HG03378 (cell line): ENCODE measurements at regions not wholly inside any gene's neighbourhood (a gene's known extent, or its start where the extent isn't known, plus 50 kb on each side); places are given as distances from the start of the nearest gene placed in this dataset.

ENCODE experiments used
- ATAC-seq: cut with Tn5 transposase; IDR thresholded peaks from one replicate; pipeline ENCODE4 v1.9.1; 2021; ENCODE audit warnings: mild to moderate bottlenecking, moderate library complexity; ENCODE audit not compliant: unreplicated experiment

DNA sequence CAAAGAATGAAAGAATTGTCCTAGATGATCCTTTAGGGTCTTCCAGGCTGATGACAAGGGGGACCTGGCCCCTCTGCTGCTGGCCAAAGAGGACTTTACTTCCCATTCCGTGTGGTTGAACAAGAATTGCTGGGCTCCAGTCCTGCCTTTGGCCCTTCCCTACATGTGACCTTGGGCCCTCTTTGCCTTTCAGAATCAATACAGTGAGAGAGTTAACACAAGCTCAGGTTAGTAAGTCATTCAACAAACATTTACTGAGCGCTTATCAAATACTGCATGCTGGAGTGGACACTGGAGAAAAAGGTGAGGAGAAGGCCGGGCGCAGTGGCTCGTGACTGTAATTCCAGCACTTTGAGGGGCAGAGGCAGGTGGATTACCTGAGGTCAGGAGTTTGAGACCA is 113.1 kb downstream of the C9orf50 start:
- no peak for ATAC-seq

DNA sequence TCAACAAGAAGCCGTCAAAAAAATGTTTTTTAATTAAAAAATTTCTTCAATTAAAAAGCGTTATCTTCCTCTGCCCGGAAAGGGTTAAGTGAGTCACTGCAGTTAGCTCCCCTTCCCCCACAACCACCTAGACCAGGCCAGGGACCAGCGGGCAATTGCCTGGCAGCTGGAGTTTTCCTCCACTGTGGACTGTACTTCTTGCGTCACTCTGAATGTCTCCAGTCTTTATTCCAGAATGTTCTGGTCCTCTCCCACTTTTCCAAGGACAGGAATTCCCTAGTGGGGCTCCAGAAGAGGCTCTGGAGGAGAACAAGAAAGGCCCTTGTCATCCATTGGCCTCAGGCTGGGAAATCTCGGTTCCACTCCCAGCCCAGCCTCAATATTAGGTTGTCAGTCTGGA is 114.0 kb downstream of the C9orf50 start:
- ATAC-seq = no peak

DNA sequence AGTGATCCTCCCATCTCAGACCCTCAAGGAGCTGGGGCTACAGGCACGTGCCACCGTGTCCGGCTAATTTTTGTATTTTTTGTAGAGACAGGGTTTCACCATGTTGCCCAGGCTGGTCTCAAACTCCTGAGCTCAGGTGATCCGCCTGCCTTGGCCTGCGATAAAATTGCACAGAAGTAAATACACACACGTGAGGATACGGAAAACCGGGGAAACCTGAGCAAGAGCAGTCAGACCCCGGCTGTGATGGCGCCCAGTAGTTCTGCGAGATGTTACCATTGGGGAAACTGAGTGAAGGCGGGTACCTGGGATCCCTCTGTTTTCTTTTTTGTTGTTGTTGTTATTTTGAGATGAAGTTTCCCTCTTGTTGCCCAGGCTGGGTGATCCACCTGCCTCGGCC is 114.9 kb downstream of the C9orf50 start:
- ATAC-seq = no peak

DNA sequence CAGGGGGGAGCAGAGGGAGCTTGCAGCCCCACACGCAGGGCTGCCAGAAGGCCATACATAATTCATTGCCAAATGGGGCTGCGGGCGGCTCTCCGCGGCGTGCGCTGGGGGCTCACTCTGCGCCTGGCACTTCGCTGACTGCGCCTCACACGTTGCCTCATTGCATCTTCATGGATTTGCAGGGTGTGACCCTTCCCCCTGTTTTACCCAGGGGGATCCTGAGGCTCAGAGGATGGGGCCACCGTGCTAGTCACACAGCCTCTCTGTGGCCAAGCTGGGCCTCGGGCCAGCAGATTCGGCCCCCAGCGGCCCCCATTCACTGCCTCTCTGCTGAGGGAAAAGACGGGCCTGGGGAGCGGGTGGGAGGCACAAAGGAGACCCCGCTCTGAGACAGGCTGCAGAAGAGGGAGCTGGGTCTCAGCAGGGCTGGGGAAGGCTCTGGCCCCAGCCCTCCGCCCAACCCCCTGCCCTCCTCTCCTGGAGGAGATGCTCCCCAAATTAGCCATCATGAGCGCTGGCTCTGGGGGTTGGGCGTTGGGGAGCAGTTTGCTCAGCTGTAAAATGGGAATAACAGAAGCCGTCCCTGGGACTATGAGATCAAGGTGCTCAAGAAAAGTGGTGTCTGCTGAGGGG is 115.5 kb downstream of the C9orf50 start:
- ATAC-seq = no peak

DNA sequence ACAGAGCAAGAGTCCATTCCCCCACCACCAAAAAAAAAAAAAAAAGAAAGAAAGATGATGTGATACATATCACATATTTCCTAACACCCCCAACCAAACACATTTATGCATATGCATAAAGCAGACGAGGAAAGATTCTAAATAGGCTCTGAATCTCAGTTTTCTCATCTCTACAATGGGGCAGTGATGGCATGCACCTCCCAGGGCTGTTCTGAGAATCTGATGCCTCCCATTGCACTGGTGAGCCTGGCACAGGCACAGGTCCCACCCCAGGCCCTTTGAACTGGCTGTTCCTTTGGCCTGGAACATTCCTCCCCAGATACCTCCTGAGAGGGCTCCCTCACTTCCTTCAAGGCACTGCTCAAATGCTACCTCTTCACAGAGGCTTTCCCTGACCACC is 116.5 kb downstream of the C9orf50 start:
- ATAC-seq = no peak

DNA sequence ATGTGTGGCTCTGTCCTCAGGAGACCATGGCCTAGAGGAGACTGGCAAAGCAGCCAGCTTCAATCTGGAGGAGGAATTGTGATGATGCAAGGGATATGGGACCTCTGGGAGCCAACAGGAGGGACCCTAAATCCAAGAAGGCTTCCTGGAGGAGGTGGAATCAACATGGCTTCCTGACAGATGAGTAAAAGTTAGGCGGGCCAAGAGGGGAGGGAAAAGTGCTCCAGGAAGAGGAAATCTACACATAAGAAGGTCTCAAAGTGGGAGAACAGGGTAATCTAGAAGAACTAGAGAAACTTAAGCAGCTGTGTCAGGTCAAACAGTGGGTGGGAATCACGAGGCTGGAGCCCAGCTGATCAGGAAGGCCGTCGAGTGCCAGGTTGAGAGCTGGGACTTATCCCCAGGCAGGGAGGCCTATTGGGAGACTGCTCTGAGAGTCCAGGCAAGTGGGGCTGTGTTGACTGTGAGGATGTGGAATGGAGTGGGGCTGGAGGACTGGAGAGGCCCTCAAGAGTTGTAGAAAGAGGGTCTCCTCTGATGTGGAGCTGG is 119.1 kb downstream of the C9orf50 start:
- no peak for ATAC-seq

DNA sequence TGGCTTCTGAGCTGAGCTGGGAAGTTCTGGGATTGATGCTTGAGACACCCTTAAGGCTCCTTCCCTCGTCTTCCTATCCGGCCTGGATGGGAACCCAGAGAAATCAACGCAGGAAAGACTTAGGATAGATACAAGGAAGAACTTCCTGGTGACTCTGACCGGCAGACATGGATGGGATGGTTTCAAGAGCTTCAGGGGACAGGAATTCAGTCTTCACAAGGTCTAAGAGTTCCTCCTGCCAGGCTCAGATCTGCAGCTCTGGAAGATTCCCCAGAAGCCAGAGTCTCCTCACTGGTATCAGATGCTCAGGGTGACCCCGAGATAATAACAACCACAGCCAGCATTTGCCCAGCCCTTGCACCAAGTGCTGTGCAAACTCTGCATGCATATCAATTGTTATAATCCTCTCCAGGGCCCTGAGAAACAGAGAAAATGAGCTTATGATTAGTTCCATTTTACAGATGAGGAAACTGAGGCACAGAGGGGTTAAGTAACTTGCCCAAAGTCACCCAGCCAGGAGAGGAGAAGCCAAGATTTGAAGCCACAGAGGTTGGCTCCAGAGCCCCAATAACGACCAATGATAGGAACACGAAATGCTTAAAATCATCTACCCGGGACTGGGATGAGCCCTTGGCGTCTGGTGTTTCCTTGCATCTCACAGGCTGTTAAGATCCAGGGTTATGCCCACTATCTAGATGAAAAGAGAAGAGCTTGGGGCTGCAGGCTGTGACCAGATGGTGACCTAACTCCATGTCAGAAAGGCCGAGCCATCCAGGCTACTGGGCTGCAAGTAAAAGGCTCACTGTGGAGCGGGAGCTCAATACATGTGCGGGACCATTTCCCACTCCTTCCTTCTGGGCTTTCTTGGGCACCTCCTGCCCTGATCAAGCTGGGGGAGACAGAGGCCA is 119.8 kb downstream of the C9orf50 start:
- ATAC-seq = no peak

DNA sequence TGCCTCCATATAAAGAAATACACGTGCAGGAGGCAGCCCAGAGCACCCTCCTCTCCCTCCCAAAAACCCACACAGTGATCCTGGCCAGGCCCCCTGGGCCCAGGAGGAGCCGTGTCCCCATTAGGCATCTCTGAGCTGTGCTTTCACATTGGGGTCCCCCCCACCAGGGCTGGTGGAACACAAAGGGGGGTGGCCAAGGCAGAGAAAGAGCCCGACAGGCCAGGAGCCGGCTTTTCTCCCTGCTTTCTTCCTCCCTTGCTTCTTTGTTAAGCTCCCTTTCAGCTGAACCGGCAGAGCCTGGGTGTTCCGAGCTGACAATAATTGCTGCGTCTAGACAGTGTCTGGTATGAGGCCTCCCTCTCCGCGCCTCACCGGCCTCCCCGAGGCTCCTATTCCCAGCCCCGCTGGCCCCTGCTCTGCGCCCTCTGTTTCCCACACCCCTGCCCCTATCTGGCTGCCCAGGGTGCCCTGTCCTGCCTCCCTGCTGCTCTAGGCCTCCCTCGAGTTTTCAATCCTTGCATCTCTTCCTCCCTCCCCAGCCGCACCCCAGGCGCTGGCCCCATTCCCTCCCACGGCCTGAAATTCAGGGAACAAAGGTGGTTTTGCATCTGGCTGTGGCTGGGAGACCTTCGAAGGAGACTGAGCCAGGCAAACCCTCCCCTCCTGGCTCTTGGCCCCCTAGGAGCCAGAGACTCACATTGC is 120.6 kb downstream of the C9orf50 start:
- ATAC-seq = no peak

DNA sequence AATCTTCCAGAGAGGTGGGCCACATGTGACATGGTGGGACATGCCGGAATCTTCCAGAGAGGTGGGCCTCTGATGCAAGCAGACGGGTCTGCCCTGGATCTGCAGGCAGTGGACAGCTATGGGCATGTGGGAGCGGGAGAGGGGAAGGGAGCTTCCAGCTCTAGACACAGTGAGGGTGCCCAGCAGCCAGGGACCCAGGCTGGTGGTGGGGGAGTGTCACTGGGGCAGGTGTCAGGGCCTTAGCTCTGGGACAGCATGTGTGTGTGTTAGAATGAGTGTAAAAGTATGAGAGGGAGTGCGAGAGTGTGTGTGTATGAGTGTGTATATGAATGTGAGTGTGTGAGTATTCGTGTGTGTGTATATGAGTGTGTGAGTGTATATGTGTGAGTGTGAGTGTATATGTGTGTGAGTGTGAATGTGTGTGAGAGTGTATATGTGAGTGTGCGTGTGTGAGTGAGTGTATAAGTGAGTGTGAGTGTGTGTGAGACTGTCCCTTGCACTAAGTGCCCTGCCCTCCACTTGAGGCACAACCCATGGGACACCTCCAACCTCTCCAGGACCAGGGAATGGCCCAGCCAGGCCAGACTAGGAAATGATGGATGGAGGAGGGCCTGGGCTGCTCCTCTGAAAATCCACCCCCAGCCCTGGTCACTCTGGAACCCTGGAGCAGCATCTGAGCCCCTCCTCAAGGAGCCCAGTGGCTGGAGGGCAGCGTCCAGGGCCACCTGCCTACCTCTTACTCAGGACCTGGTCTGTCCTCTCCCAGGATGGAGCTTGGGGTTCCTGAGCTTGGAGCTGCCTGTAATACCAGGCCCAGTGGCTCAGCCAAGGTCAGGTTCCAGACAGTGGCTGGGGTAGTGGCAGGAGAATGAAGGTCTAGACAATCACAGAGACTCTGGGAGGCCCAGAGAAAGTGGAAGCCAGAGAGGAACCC is 122.2 kb downstream of the C9orf50 start:
- no peak for ATAC-seq

DNA sequence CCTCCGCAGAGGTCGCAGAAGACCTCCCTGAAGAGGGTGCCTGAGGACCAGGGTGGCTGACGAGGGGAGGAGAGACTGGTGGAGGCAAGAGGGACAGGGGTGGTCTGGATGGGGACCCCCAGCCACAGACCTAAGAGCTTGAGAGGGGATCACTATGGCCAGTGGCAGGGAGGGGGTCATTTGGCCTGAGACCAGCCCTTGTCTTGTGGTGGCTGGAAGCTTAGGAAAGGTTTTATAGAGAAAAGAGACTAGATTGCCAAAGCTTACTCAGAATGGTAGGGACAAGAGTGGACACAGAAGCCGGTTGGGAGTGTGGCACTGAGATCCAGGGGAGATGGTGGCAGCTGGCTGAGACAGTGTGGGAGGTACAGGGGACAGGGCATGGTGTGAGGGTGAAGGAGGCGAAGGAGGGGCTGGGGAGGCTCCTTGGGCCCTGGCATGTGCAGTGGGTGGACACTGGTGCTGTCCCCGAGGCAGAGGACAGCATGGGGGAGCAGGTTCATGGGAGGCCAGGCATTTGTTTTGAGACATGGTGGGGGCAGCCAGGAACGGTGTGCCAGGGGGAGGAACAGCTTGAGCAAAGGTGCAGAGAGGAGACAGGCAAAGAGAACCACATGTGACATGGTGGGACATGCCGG is 123.0 kb downstream of the C9orf50 start:
- ATAC-seq = no peak

DNA sequence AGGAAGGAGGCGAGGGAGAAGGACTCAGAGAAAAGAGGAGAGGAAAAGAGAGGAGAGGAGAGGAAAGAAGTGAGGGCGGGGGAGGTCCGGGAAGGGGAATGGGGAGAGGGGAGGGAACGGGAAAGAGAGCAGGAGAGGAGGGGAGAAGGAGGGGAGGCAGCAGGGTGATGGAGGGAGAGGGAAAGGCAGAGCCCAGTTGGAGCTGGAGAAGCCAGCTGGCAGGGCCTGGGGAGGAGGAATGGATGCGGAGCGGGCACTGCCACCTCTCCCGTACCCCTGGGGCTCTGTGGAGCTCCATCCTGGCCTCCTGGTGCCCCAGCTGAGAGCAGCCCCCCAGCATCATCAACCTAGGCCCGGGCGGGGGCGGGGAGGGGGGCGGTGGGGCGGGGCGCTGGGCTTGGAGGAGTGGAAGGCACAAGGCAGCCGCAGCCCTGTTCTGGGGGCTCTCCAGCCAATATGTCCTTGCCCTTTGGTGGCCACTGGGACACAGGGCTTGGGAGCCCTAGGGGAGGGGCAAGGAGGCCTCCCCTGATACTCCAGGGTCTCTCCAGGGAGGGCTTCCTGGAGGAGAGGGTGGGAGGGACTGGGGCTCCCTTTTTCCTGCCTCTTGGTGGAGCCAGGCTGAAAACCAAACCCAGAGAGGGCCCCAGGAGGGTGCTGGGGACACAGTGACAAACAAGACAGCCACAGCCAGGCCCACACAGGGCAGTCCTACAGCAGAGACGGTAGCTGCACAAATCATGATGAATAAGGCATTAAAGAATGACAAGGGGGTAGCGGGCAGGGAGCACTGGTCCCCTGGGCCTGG is 123.7 kb downstream of the C9orf50 start:
- ATAC-seq = no peak

DNA sequence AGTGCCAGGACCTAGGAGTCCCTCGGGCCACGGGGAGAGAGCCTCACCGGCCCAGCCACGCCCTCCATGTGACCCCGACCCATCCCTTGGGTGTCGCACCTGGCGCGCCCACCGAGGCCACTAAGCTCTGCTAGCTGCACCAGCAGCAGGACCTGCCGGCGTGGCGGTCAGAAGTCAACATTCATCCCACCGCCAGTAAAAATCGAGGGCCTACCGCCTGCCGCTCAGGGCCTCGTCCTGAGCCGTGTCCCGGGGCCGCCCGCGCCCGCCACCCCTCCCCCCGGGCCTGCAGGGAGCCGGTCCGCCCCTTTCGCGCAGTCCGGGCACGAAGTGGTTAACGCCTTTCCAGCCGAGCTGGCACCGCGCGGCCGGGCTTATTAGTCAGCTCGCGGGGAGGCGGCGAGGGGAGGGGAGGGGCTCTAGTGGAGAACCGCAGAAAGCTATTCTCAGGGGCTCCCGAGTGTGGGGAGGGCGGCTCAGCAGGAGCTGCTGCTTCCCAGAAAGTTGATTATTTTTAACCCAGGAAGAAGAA is 124.4 kb downstream of the C9orf50 start:
- ATAC-seq = no peak

DNA sequence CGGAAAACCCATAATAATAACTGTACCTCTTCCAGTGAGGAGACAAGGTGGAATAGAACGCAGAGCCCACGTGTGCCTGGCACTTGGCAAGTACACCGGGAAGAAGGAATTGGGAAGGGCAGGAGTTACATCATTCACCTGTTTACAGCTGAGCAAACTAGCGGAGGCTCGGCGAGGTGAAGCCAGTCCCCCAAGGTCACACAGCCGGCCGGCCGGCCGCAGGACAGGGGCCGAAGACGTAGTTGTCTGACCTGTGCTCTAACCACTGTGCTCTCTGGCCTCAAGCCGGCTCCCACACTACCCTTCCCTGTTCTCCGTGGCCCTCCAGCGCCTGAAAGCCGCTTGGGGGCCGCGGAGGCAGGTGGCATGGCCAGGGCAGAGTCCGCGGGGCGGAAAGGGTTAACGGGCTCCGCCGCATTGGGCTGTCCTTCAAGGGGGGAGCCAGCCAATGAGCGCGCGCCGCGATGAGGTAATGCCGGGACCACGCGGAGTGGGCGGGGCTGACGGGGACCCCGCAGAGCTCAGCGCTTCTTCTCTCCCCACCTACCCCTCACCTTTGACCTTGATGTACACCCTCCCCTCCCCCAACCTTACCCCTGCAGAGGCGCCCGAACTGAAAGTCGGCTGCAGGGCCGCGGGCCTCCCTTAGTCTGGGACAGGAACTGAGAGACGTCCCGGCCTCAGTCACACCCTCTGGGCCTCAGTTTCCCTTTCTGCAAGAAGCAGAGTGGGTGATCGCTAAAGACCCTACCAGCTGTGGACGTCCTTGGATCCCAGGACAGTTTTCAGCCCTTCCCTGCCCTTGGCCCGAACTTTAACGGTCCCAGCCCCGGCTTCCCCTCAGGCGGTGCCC is 125.1 kb downstream of the C9orf50 start:
- no peak for ATAC-seq

DNA sequence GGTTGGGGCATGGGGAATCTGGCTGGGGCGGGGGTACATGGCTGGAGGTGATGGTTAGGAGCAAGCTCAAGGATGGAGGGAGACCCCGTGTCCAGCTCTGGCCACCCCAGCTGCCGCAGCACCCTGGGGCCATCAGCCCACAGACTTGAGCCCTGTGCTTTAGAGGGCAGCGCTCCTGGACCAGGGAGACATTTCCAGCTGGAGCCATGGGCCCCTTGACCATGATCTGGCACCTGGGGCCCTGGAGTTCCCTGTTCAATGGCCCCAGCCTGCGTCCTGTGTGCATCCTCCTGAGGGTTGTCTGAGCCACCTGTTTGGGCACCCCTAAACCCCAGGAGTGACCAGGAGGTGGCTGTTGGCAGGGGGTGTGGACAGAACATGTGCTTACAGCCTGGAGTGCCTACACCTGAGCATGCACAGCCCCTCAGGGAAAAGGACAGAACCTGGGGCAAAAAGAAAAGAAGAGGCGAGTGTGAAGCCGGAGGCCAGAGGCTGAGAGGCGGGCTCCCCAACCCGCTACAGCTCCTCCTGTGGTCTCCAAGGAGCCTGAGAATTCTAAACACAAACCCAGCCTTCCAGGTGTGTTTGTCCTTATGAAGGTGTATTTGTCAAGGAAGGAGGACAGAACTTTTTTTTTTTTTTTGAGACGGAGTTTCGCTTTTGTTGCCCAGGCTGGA is 126.7 kb downstream of the C9orf50 start:
- no peak for ATAC-seq

DNA sequence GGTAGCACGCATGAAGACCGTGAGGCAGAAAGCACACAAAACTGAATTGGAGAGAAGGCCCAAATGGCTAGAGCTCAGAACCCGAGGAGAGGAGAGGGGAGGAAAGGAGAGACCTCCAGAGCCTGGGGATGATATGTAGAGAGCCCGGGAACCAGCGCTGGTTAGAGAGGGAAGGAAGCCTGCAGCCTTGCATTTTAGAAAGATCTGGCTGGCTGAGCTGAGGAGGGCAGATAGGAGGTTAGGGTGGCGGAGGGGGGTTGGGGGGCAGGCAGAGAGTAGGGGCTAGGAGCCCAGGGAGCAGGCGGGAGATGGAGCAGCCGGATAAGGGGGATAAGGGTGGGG is 127.2 kb downstream of the C9orf50 start:
- ATAC-seq = no peak

DNA sequence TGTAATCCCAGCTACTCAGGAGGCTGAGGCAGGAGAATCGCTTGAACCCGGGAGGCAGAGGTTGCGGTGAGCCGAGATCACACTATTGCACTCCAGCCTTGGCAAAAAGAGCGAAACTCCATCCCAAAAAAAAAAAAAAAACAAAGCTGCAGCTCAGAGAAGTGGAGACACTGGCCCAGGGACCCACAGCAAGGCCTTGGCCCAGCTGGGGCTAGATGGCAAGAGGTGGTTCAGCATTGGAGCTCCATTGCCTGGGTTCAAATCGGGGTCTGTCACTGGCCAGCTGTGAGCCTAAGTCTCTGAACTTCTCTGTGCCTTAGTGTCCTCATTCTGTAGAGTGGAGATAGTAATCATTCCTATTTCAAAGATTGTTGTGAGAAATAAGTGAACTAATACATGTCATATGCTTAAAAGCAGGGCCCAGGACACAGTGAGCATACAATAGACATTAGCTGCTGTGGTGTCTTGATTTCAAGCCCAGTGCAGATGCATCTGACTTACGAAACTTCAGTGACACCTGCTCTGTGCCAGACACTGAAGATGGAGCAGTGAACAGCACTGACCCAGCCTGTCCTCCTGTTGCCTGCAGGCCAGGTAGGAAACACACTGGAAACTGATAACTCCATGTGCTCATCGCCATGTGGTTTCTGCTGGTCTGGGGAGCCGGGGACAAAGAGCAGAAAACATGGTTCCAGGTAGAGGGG is 127.7 kb downstream of the C9orf50 start:
- no peak for ATAC-seq

DNA sequence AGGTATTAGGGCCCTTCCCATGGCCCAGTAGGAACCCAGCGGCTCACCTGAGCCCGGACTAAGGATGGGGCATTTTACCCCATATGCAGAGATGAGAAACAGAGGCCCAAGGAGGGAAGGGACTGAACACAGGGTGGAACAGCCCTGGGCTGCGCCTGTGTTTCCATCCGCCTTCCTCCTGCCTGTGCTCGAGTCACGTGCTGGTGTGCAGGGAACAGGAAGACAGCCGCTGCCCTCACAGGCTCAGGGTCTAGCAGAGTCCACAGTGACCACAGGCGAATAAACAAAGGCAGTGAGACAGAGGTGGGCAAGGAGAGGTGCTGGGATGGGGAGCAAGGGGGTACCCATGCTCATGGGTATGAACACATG is 129.4 kb downstream of the C9orf50 start:
- ATAC-seq = no peak
